Astrocyte of the cerebellum (primary cell): ENCODE measurements at regions not wholly inside any gene's neighbourhood (a gene's known extent, or its start where the extent isn't known, plus 50 kb on each side); places are given as distances from the start of the nearest gene placed in this dataset.

Experiments
- DNase-seq: peaks from one replicate; pipeline ENCODE4 v3.0.0-alpha.2; 2011; ENCODE audit warnings: low read depth
- H3K4me3 ChIP-seq: 2 replicates; pipeline ENCODE4 v1.5.1; 2011; ENCODE audit warnings: mild to moderate bottlenecking, low read depth, low read length, moderate library complexity
- CTCF ChIP-seq: IDR thresholded peaks from 2 replicates; pipeline ENCODE4 v1.5.1; 2012; ENCODE audit warnings: low read length, low read depth, moderate library complexity, mild to moderate bottlenecking; ENCODE audit errors: missing control alignments
- in situ Hi-C: cut with HindIII; loops from 2 replicates; pipeline ENCODE4 v1.10.0; 2017; ENCODE audit warnings: low sequenced_read_pairs

- in situ Hi-C loops, result no loop called here
- DNase-seq, result no peak
- no peak for TF ChIP-seq CTCF
- no peak overlapping the region for H3K4me3 ChIP-seq
These were observed 445.2 kb downstream of the PCDH11X start for GRCh38 chrX:92224406-92224805.

- no peak overlapping the region for H3K4me3 ChIP-seq
- in situ Hi-C loops, result no loop called here
- DNase-seq, result no peak
- TF ChIP-seq CTCF, result no peak
These were observed 451.5 kb downstream of the PCDH11X start for GRCh38 chrX:92230628-92231027.

- in situ Hi-C loops, result no loop called here
- no peak overlapping the region for H3K4me3 ChIP-seq
- DNase-seq, result no peak
- TF ChIP-seq CTCF, result no peak
These were observed 452.2 kb downstream of the PCDH11X start for GRCh38 chrX:92231391-92231790.

GRCh38 chrX:92232182-92232581 lies 453.0 kb downstream of the PCDH11X start:
- no peak for DNase-seq
- TF ChIP-seq CTCF, result peak; percentile 40
- in situ Hi-C loops, result no loop called here
- no peak overlapping the region for H3K4me3 ChIP-seq

- DNase-seq, result no peak
- no peak for TF ChIP-seq CTCF
- H3K4me3 ChIP-seq, result no peak overlapping the region
- in situ Hi-C loops, result no loop called here
These were observed 462.1 kb downstream of the PCDH11X start for GRCh38 chrX:92241249-92241648.

GRCh38 chrX:92247076-92247475 lies 467.9 kb downstream of the PCDH11X start:
- TF ChIP-seq CTCF, result no peak
- peak; percentile 31 for DNase-seq
- no peak overlapping the region for H3K4me3 ChIP-seq
- in situ Hi-C loops, result no loop called here

GRCh38 chrX:92249125-92249524 lies 469.9 kb downstream of the PCDH11X start:
- in situ Hi-C loops, result no loop called here
- DNase-seq, result no peak
- no peak overlapping the region for H3K4me3 ChIP-seq
- no peak for TF ChIP-seq CTCF
